ENCODE measurements at regions not wholly inside any gene's neighbourhood (a gene's known extent, or its start where the extent isn't known, plus 50 kb on each side); places are given as distances from the start of the nearest gene placed in this dataset.
A peak's percentile ranks its signal among the peaks of the same experiment; 100 is the strongest.

DNA sequence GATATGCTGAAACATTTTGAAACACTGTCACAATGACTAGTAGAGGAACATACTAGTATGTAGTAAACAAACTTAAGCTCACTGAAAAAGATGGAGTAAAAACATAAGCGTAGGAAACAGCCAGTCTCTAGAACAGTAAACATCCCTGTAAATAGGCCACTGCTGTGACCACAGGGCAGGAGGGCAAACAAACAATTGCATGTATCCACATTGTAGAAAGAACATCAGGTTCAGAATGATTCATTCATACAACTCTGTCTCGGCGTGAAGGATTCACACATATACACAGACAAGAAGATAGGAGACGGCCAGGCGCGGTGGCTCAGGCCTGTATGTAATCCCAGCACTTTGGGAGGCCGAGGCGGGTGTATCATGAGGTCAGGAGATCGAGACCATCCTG lies 390.1 kb downstream of the IRS2 start:
- Histone ChIP-seq H3F3A (ENCODE audit: insufficient read depth) (no peaks in the 10 kb centered on the region), H3K36me3 (ENCODE audit: low read depth) (no peaks in the 10 kb centered on the region), H3K4me1 (ENCODE audit: insufficient read depth) (peaks cover 14% of the 10 kb centered on the region; the same call in 1 of the 2 replicates), H3K9me3 (ENCODE audit: low read depth) (no peaks in the 10 kb centered on the region), H4K20me1 (ENCODE audit: insufficient read depth) (no peaks in the 10 kb centered on the region), H3K27ac (no peak overlapping the region), H3K4me3 (no peak overlapping the region), H2AFZ (no peak overlapping the region), H3K27me3 (replicated peaks; ENCODE audit: insufficient read depth) (no peaks in the 10 kb centered on the region; the same call in 1 of the 2 replicates), H3K79me2 (ENCODE audit: insufficient read depth) (no peaks in the 10 kb centered on the region), H3K9me2 (ENCODE audit: insufficient read depth) (no peaks in the 10 kb centered on the region), H3K9ac (no peak overlapping the region), H3K4me2 (ENCODE audit: unreplicated experiment) (no peak overlapping the region)
- in situ Hi-C loops (cut with MboI), result no loop called here
- TF ChIP-seq EZH2phosphoT487 (IDR thresholded peaks at IDR 0.05; ENCODE audit: insufficient read depth, low read depth), result no peak
- no peak for TF ChIP-seq EZH2 (IDR thresholded peaks at IDR 0.05; ENCODE audit: insufficient read depth, poor library complexity, severe bottlenecking)
- DNase-seq, result no peak
- 60 to 75% methylated on average over 9 of the region's 9 CpGs for WGBS, 2 experiments (ENCODE audit: low coverage in 1 of 2, low lambda C conversion rate in 2 of 2, missing lambda C conversion rate in 2 of 2)

- 67 to 69% methylated on average over 5 of the region's 5 CpGs for WGBS, 2 experiments (ENCODE audit: low coverage in 1 of 2, low lambda C conversion rate in 2 of 2, missing lambda C conversion rate in 2 of 2)
- no peaks in the 10 kb centered on the region for H3K9me3 ChIP-seq (ENCODE audit: low read depth)
- no peak overlapping the region for H2AFZ ChIP-seq
- no peak overlapping the region for H3K4me2 ChIP-seq (ENCODE audit: unreplicated experiment)
- H3K36me3 ChIP-seq (ENCODE audit: low read depth), result no peaks in the 10 kb centered on the region
- H3K9me2 ChIP-seq (ENCODE audit: insufficient read depth), result no peaks in the 10 kb centered on the region
- no peaks in the 10 kb centered on the region for H3K79me2 ChIP-seq (ENCODE audit: insufficient read depth)
- H3K4me1 ChIP-seq (ENCODE audit: insufficient read depth), result peaks cover 21% of the 10 kb centered on the region
- in situ Hi-C loops (cut with MboI), result no loop called here
- no peaks in the 10 kb centered on the region; the same call in 1 of the 2 replicates for H3K27me3 ChIP-seq (replicated peaks; ENCODE audit: insufficient read depth)
- no peak overlapping the region for H3K9ac ChIP-seq
- no peak overlapping the region for H3K4me3 ChIP-seq
- DNase-seq, result no peak
- no peaks in the 10 kb centered on the region for H4K20me1 ChIP-seq (ENCODE audit: insufficient read depth)
- peaks cover 6% of the 10 kb centered on the region; the same call in 1 of the 2 replicates for H3F3A ChIP-seq (ENCODE audit: insufficient read depth)
- H3K27ac ChIP-seq, result no peak overlapping the region
- TF ChIP-seq EZH2 (IDR thresholded peaks at IDR 0.05; ENCODE audit: insufficient read depth, poor library complexity, severe bottlenecking) (no peak), EZH2phosphoT487 (IDR thresholded peaks at IDR 0.05; ENCODE audit: insufficient read depth, low read depth) (no peak)
Observed at GRCh38 chr13:109395014-109395413, 391.4 kb downstream of the IRS2 start.

GRCh38 chr13:109394311-109394988 lies 391.9 kb downstream of the IRS2 start:
- Histone ChIP-seq H3K4me3 (no peak overlapping the region), H2AFZ (no peak overlapping the region), H3F3A (ENCODE audit: insufficient read depth) (peaks cover 10% of the 10 kb centered on the region; the same call in 1 of the 2 replicates), H3K4me1 (ENCODE audit: insufficient read depth) (peaks cover 27% of the 10 kb centered on the region), H3K27ac (no peak overlapping the region), H3K9me2 (ENCODE audit: insufficient read depth) (no peaks in the 10 kb centered on the region), H3K36me3 (ENCODE audit: low read depth) (no peaks in the 10 kb centered on the region), H3K79me2 (ENCODE audit: insufficient read depth) (no peaks in the 10 kb centered on the region), H3K27me3 (replicated peaks; ENCODE audit: insufficient read depth) (no peaks in the 10 kb centered on the region; the same call in 1 of the 2 replicates), H3K9me3 (ENCODE audit: low read depth) (no peaks in the 10 kb centered on the region), H3K9ac (no peak overlapping the region), H4K20me1 (ENCODE audit: insufficient read depth) (no peaks in the 10 kb centered on the region), H3K4me2 (ENCODE audit: unreplicated experiment) (no peak overlapping the region)
- TF ChIP-seq EZH2phosphoT487 (IDR thresholded peaks at IDR 0.05; ENCODE audit: insufficient read depth, low read depth) (no peak), EZH2 (IDR thresholded peaks at IDR 0.05; ENCODE audit: insufficient read depth, poor library complexity, severe bottlenecking) (no peak)
- 66 to 75% methylated on average over 8 of the region's 8 CpGs for WGBS, 2 experiments (ENCODE audit: low coverage in 1 of 2, low lambda C conversion rate in 2 of 2, missing lambda C conversion rate in 2 of 2)
- peak; percentile 44 for DNase-seq
- in situ Hi-C loops (cut with MboI), result no loop called here

DNA sequence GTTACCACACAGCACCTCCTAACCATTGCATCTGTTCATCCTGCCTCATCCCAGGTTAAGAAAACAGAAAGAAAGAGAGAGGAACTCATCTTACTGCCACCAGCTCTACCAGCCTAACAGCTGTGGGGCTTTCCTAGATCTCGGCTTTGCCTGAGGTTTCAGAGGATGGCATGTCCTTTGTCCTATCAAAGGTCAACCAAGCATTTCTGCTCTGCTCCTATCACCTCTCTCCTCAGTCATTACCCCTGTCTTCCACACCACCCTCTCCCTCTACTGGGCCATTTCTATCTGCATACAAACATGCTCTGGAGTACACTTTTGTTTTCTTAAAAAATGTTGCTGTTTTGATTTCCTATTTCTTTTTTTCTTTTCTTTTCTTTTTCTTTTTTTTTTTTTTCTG lies 393.3 kb downstream of the IRS2 start:
- 42 to 62% methylated on average over 1 of the region's 1 CpG for WGBS, 2 experiments (ENCODE audit: low coverage in 1 of 2, low lambda C conversion rate in 2 of 2, missing lambda C conversion rate in 2 of 2)
- no peaks in the 10 kb centered on the region for H3K36me3 ChIP-seq (ENCODE audit: low read depth)
- H4K20me1 ChIP-seq (ENCODE audit: insufficient read depth), result no peaks in the 10 kb centered on the region
- H3K4me2 ChIP-seq (ENCODE audit: unreplicated experiment), result no peak overlapping the region
- no peaks in the 10 kb centered on the region for H3K9me3 ChIP-seq (ENCODE audit: low read depth)
- peaks cover 32% of the 10 kb centered on the region for H3K4me1 ChIP-seq (ENCODE audit: insufficient read depth)
- no peak overlapping the region for H3K4me3 ChIP-seq
- no peaks in the 10 kb centered on the region; the same call in 1 of the 2 replicates for H3K27me3 ChIP-seq (replicated peaks; ENCODE audit: insufficient read depth)
- H3F3A ChIP-seq (ENCODE audit: insufficient read depth), result peaks cover 15% of the 10 kb centered on the region; the same call in 1 of the 2 replicates
- DNase-seq, result no peak
- TF ChIP-seq EZH2phosphoT487 (IDR thresholded peaks at IDR 0.05; ENCODE audit: insufficient read depth, low read depth), result no peak
- TF ChIP-seq EZH2 (IDR thresholded peaks at IDR 0.05; ENCODE audit: insufficient read depth, poor library complexity, severe bottlenecking), result no peak
- H2AFZ ChIP-seq, result no peak overlapping the region
- no peak overlapping the region for H3K27ac ChIP-seq
- no peaks in the 10 kb centered on the region for H3K79me2 ChIP-seq (ENCODE audit: insufficient read depth)
- no peaks in the 10 kb centered on the region for H3K9me2 ChIP-seq (ENCODE audit: insufficient read depth)
- no peak overlapping the region for H3K9ac ChIP-seq
- in situ Hi-C loops (cut with MboI), result no loop called here
